GM19395 (cell line): ENCODE measurements at regions not wholly inside any gene's neighbourhood (a gene's known extent, or its start where the extent isn't known, plus 50 kb on each side); places are given as distances from the start of the nearest gene placed in this dataset.

ENCODE experiments used
- ATAC-seq: cut with Tn5 transposase; IDR thresholded peaks from one replicate; pipeline ENCODE4 v1.9.1; 2021; ENCODE audit warnings: mild to moderate bottlenecking, moderate library complexity; ENCODE audit not compliant: unreplicated experiment

DNA sequence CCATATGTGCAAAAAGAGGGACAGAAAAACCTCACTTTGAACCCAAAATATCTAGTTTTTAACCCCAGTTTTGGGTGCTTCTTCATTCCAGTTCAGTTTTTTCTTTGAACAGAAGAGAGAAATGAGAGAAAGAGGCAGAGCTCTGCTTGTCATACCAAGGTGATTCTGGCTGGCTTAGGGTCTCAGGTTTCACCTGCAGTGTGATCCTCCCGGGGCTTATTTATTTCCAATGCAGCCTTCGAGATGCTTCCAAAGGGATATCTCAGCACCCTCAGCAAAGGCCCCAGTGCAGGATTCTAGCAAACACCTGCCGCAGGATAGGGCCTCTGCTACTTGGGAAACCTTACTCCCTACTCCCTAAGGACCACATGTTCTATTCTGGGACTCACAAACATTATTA lies 131.3 kb downstream of the WDR11 start:
- ATAC-seq: no peak

DNA sequence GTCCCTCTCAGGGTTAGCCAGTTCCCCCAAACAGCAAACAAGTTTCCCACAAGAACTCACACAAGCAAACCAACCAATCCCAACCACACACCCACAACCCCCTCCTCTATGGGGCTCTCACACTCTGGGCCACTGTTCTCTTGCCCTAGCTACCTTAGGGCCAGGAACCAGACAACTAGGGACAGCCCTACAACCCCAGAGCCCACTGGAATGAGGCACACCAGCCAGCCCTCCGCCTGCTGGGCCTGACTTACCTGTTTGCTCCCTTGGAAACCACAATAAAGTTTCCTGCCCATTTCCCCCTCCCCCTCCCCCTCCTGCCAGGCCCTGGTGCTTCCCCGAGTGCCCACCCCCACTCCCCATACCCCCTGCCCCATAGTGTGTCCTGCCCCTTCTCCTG lies 132.6 kb downstream of the WDR11 start:
- no peak for ATAC-seq

DNA sequence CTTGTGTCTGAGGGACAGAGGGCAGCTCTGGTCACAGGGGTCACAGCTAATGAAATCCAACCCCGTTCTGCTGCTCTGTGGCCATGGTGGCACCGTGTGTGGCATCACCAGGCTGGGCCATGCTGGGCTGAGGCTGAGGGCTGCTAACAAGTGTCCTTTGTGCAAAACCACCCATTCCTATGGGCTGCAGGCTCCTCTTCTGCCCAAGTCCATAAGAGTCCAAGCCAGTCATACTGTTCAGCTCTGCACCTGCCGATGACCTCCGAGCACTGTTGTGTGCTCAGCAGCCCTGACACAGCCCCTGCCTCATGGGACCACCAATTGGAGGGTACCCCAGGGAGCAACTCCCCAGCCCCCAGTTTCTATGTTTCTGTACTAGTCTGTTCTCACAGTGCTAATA lies 133.1 kb downstream of the WDR11 start:
- ATAC-seq: no peak

DNA sequence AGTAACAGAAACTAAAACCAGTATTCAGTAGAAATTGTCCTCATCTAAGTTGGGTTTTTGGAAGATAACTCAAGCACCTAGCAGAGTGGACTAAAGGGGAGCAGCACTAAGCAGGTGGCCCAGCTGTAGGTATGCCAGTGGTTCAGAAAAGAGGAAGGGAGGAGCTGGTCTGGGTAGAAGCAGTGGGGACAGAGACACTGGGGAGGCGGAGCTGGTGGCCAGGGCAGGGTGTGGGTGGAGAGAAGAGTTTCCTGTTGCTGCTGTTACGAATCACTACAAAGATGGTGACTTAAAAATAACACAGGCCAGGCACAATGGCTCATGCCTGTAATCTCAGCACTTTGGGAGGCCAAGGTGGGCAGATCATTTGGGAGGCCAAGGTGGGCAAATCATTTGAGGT lies 136.2 kb downstream of the WDR11 start:
- ATAC-seq: no peak

DNA sequence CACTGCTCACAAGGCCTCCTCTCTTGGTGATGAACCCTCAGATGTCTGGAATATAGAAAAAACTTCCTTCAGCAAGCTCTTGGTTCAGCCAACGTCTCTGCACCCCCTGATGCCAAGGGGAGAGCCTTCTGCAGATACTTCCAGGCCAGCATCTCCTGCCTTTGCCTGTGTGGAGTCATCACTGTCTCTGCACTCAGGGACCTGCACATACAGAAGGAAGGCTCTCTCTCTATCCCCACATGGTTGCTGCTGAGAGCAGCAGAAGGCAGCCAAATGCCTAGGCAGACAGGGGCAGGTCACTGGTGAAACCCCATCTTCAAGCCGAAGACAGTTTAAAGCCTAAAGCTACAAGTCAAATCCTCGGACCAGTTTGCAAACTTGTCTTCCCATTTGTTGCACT lies 137.6 kb downstream of the WDR11 start:
- ATAC-seq: no peak

DNA sequence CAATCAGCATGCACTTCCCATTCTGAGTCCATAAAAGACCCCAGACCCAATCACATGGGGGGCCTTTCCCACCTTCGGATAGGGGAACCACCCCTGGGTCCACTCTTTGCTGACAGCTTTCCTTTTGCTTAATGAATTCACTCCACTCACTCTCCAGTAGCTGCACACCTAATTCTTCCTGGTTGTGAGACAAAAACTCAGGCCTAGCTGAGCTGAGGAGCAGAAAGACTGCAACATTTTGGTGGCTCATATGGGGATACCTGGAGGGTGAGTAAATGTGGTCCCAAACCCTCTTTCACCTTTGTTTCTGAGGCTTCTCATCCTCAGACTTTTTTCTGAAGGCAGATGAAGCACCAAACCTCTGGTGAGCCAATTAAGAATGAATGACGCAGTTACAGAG lies 138.1 kb downstream of the WDR11 start:
- no peak for ATAC-seq

DNA sequence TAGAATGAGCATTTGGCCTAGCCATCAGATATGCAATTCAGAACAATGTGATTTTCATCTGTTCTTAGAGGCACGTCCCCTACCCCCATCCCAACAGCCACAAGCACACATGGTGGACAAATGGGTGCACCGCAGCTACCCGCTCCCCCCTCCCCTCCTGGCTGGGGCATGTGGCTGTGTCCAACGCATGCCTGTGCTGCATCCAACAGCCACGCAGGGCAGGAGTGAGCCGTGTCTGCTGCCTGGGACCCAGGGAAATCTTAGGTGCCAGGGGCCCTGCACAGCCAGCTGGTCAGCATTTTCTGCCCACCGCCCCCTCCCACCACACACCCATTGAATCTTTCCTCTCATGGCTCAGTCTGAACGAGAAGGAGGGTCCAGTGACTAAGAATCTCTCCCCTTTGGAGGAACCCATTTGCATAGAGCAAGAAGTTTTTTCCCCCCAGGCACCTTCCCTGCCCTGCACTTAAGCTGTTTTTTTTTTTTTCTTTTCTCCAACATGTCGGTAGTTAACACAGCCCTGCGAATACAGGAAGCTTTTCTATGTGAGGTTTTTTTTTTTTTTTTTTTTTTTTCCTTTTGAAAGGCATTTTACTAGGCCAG lies 138.9 kb downstream of the WDR11 start:
- ATAC-seq: no peak

DNA sequence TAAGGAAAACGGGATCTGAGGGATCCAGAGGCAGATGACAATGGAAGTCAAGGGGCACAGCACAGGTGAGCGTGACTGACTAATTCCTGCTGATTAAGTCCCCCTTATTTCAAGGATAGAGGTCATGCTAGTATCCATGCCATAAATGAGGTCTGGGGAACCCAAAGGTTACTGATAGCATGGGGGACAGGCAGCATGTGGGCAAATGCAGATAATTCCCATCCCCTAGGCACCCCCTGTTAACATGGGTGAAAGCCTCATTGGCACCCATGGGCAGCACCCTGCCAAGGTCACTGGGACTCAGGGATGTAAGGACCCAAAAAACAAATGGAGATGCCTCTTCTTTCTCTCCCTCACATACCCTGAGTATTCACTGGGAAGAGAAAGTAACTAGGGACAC lies 139.7 kb downstream of the WDR11 start:
- ATAC-seq: no peak

DNA sequence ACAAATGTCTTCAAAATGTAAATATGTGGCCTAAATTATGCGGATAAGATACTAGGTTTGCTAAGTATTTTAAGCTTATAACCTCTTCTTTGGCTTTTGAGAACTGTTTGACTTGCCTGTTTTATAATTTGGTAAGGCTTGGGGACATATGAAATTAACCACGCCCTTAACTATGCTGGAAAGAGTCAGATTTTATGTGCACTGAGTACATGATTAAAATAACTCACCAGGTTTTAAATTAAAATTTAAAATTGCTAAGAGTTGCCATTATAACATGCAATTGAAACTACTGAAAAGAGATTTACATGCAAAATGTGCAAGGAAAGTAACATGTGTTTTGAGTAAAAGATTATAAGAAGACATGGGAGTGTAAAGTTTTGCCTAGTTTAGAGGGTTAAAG lies 141.9 kb downstream of the WDR11 start:
- no peak for ATAC-seq

DNA sequence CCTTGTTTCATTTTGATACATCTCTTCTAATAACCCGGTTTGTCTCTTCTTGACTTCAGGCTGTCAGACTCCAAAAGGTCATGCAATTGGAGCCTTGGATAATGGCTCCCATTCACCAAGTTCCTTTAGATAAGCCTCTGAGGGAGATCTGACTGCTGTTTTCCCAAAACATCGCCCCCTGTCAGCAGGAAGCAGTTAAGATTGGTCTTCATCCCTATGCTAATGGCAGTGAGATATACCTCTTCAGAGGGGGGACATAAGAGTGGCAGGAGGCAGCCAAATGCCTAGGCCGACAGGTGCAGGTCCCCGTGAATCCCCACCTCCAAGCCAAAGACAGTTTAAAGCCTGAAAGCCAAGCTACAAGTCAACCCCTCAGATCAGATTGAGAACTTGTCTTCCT lies 144.6 kb downstream of the WDR11 start:
- ATAC-seq: no peak

DNA sequence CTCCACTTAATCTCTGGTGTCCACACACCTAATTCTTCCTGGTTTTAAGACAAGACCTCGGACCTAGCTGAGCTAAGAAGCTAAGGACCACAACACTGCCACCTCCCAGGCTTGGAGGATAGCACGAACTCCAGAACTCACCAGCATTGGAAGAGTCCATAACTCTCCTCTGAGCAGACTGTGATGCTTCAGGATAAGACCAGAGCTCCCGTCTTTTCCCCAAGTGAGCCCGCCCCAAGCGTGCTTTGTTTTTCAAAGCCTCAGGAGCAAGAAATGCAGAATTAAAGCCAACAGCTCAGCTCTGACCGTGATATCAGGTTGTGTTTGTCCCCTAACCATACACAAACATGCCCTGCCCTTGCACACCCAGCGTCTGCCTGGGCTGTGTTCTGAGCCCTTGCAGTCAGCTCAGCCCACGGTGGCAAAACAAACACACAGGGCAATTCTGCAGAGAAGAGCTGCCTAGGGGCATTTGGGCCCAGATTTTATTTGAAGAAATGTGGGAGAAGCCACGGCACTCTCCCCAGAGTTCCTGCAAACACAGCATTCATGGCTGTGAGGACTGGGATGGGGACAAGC lies 145.4 kb downstream of the WDR11 start:
- ATAC-seq: no peak

DNA sequence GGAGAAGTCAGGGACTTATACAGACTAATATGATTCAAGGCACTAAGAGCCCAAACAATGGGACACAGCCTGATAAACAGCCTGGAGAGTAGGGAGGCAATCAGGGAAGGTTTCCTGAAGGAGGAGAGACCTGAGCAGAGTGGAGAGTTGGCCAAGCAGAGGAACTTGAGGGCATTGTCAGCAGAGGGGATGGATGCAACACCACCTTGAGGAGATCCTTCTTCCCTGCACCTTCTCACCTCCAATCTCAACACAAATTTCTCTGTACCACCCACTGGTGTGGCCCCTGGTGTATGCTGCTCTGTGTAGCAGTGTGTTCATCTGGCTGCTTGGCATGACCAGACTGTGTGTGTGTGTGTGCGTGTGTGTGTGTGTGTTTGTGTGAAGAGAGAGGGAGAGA lies 146.2 kb downstream of the WDR11 start:
- ATAC-seq: no peak

DNA sequence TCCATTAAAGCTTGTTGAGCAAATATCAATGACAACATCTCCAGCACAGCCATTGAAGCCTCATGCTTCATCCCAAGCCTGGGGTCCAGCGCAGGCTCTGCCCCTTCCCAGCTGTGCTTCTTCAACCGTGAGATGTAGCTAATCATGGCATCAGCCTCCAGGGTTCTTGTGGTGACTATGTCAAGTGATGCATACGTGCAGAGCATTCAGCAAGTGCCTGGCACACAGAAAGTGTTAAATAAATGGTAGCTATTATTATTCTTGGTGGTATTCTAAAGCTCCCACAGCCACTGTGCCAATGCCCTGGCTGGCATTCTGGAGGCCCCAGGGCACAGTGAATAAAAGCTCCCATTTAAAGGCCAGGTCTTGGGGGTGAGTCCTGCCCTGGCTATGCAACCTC lies 146.6 kb downstream of the WDR11 start:
- ATAC-seq: no peak

DNA sequence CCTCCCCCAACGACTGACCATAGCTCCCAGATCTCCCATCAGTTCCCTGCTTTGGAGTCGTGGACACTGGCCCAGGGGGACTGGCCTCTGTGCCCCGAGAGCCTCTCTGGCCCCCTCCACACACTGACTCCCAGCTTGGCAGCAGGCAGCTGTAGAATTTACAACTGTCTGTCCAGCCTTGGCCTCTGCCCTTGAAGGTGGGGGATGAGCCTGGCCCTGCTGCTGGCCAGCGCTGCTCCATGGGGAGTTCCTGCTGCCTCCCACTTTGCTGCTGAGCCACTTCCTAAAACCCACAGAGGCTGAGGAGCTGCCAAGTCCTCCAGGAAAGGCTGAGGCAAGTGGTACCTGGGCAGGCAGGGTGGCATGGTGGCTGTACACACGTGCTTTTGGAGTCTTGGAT lies 147.1 kb downstream of the WDR11 start:
- ATAC-seq: no peak

DNA sequence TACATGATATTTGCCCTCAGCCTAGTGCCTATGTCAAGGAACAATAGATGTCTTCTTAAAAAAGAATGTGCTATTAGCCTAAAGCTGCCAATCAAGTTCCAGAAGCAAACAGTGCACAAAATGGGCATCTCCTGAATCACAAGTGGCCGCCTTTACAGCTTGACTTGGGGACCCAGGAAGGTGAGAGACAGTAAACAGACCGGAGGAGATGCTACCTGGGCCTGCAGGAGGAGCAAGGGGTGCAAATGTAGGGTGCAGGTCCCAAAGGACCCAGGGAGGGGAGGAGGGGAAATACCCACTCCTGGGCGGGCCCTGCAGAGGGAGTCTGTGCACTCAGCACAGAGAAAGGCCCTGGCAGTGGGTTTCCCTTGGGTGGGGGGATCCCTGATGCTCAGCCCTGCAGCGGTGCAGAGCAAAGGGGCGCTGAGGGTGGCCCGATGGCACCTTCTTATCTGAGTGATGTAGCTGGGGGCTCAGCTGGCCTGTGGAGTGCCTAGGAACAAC lies 147.7 kb downstream of the WDR11 start:
- no peak for ATAC-seq

DNA sequence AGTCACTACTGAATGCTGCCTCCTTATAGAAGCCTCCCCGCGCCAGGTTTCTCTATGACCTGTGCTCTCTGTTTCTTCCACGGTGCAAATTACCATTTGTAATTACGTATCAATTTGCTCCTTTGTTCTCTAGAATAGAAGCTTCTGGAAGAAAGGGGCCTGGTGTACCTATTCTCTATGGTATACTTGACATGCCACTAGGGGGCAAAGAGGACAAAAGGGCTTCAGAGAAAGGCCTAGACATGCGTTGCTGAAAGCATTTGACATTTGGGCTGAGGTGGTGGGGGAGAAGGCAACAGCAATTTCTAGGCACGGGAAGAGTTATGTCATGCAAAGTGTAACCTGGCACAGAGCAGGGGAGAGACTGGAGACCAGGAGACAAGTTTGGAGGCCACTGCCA lies 148.7 kb downstream of the WDR11 start:
- ATAC-seq: no peak

DNA sequence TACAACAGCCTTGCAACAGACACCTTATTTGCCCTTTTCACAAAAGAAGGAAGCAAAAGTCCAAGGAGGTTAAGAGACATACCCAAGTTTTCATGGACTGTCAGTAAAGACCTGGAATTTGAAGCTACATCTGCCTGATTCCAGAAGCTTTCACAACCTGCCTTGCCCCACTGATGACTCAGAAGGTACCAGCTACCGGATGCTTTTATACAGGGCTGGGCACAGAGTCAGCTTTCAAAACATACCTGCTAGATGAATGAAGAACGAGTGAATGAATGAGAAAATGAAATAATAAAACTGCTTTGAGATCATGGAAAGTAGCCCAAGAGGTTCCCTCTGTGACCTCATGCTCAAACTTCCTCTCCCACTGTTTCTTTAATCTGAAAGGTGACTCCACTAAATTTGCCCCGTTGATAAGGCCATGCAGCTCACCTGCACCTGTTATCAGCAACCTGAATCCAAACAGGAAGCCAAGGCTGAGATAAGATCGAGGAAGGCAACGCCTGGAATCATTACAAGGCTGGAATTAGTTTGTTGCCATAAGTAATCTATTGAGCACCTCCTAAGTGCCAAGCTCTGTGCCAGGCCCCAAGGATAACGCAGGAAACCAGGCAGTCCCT lies 151.5 kb downstream of the WDR11 start:
- ATAC-seq: no peak

DNA sequence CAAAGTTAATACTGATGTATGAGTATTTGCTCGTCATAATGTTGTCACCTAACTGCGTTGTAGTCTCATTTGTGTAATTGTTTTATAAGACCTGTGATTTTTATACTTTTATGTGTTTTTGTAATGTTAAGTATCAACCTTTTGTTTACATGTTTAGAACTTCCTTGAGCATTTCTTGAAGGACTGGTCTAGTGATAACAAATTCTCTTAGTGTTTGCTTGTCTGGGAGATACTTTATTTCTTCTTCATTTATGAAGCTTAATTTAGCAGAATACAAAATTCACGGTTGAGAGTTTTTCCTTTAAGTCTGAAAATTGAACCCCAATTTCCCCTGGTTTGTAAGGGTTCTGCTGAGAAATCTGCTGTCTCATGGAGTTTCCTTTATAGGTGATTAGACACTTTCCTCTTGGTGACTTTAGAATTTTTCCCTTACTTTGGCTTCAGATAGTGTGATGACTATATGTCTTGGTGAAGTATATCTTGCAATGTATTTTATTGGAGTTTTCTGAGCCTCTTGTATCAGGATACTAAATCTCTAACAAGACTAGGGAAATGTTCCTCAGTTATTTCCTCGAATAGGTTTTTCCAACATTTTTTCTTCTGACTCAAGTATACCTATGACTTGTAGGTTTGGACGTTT lies 154.9 kb downstream of the WDR11 start:
- ATAC-seq: no peak

DNA sequence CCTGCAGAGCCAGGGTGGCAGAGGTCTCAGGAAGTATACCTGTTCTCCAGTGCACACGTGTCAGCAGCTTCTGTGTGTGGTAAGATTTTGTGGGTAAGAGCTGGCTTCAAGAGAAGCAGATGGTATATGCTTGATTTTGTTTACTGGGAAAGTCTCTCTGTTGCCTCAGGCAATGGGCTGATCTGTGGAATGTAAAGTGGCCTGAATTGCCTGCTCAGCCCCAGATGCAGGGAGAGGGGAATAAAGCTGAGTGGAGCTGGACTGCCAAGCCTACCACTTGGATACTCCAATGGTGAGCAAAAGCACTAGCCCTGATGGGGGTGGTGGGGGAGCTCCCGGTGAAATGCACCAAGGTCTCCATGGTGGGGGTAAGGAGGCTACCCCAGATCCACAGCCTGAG lies 156.1 kb downstream of the WDR11 start:
- ATAC-seq: no peak

DNA sequence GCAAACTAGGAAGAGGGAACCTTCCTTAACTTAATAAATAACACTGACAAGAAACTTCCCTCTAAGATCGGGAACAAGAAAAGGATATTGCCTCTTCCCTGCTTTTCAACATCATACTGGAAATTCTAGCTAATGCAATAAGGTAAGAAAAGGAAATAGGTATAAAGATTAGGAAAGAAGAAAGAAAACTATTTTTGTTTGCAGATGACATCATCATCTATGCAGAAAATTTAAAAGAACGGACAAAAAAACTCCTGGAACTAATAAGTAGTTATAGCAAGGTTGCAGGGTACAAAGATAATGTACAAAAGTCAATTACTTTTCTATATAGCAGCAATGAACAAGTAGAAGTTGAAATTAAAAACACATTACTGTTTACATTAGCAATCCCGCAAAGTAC lies 164.8 kb downstream of the WDR11 start:
- no peak for ATAC-seq

DNA sequence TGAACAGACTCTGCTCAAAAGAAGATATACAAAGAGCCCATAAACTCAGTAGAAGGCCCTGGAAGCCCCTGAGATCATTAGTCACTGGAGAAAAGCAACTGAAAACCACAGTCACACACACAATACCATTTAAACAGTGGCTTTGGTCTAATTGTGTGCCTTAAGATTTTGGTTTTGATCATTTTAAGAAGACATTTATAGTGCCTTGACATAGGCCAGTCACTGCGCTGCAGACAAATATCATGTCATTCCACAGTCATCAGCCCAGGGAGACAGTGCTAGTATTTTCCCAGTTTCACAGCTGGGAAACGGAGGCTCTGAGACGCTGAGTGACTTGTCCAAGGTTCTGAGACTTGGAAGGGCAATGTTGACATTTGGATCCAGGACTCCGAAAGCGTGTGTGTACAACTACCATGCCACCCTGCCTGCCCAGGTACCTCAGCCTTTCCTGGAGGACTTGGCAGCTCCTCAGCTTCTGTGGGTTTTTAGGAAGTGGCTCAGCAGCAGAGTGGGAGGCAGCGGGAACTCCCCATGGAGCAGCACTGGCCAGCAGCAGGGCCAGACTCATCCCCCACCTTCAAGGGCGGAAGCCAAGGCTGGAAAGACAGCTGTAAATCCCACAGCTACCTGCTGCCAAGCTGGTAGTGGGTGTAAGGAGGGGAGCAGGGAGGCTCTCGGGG lies 173.9 kb downstream of the WDR11 start:
- ATAC-seq: no peak

DNA sequence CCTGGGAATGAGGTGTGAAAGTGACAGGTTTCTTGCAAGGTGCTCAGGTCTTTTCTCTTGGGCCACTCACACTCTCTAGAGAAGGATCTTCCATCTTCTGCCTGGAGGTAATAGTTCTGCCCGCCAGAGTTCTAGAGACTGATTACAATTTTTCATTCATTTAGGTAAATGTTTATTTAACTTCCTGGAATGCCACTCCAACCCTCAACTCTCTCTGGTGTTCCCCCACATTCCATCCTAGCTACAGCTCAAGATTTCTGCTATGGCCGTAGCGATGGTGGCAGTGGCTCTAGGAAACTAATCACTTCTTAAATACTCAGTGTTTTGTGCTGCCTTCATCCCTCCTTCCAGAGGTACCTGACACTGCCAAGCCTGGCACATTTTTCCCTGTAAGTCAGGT lies 174.6 kb downstream of the WDR11 start:
- ATAC-seq: no peak
